Germinal center (tissue), 1 donor: ENCODE measurements at regions not wholly inside any gene's neighbourhood (a gene's known extent, or its start where the extent isn't known, plus 50 kb on each side); places are given as distances from the start of the nearest gene placed in this dataset.

Experiments used
- DNase-seq: peaks from one replicate; pipeline ENCODE4 v3.0.0; 2012; ENCODE audit warnings: mixed read lengths, low spot score

- no peak for DNase-seq
Measured at GRCh38 chr11:127709960-127710359, 709.4 kb upstream of the KIRREL3 start.

GRCh38 chr11:127693686-127694085 lies 693.1 kb upstream of the KIRREL3 start:
- no peak for DNase-seq

GRCh38 chr11:127683321-127683720 lies 682.8 kb upstream of the KIRREL3 start:
- DNase-seq = no peak

GRCh38 chr11:127679816-127680545 lies 679.4 kb upstream of the KIRREL3 start:
- no peak for DNase-seq

GRCh38 chr11:127678631-127679030 lies 678.1 kb upstream of the KIRREL3 start:
- DNase-seq = no peak

GRCh38 chr11:127677660-127678425 lies 677.3 kb upstream of the KIRREL3 start:
- no peak for DNase-seq

- DNase-seq = no peak
Measured at GRCh38 chr11:127675581-127675980, 675.0 kb upstream of the KIRREL3 start.

- no peak for DNase-seq
Measured at GRCh38 chr11:127674754-127675153, 674.2 kb upstream of the KIRREL3 start.

GRCh38 chr11:127670374-127671119 lies 670.0 kb upstream of the KIRREL3 start:
- DNase-seq = no peak

GRCh38 chr11:127656116-127656836 lies 655.7 kb upstream of the KIRREL3 start:
- DNase-seq = no peak

GRCh38 chr11:127653076-127653475 lies 652.5 kb upstream of the KIRREL3 start:
- no peak for DNase-seq

GRCh38 chr11:127651888-127652221 lies 651.3 kb upstream of the KIRREL3 start:
- no peak for DNase-seq

- no peak for DNase-seq
Measured at GRCh38 chr11:127651175-127651887, 650.8 kb upstream of the KIRREL3 start.

- no peak for DNase-seq
Measured at GRCh38 chr11:127649958-127650357, 649.4 kb upstream of the KIRREL3 start.

GRCh38 chr11:127649071-127649470 lies 648.5 kb upstream of the KIRREL3 start:
- DNase-seq = no peak

GRCh38 chr11:127648583-127648982 lies 648.0 kb upstream of the KIRREL3 start:
- DNase-seq = no peak

GRCh38 chr11:127644366-127644765 lies 643.8 kb upstream of the KIRREL3 start:
- DNase-seq = no peak

- DNase-seq = no peak
Measured at GRCh38 chr11:127643268-127644058, 642.9 kb upstream of the KIRREL3 start.

- DNase-seq = no peak
Measured at GRCh38 chr11:127640561-127641451, 640.2 kb upstream of the KIRREL3 start.

- DNase-seq = no peak
Measured at GRCh38 chr11:127639916-127640315, 639.3 kb upstream of the KIRREL3 start.
